Neural cell (in vitro differentiated cells): ENCODE measurements at regions not wholly inside any gene's neighbourhood (a gene's known extent, or its start where the extent isn't known, plus 50 kb on each side); places are given as distances from the start of the nearest gene placed in this dataset.

Experiments used
- H2AFZ ChIP-seq: fragments of 200-600, 300-800 bp; sonication (generic), shearing (Covaris generic); 2 replicates; pipeline ENCODE4 v1.6.0; 2014; ENCODE audit warnings: low read depth, mild to moderate bottlenecking, antibody characterized with exemption, low read length, moderate library complexity
- H3F3A ChIP-seq: fragments of 200-600 bp; shearing (Covaris generic); 2 replicates; pipeline ENCODE4 v1.6.1; 2016; ENCODE audit warnings: mild to moderate bottlenecking, moderate library complexity, mixed read lengths, antibody characterized with exemption, low read length; ENCODE audit not compliant: insufficient read depth, poor library complexity, severe bottlenecking
- H3K27ac ChIP-seq: fragments of 200-600, 300-800 bp; sonication (generic), shearing (Covaris generic); 2 replicates; pipeline ENCODE4 v1.5.1; 2014; ENCODE audit warnings: mild to moderate bottlenecking, low read length, moderate library complexity
- H3K27me3 ChIP-seq: fragments of 300-800, 200-600 bp; sonication (generic), shearing (Covaris generic); 2 replicates; pipeline ENCODE4 v1.6.0; 2014; ENCODE audit warnings: mild to moderate bottlenecking, low read depth, low read length, moderate library complexity; ENCODE audit not compliant: insufficient read depth
- H3K36me3 ChIP-seq: fragments of 300-800, 200-600 bp; sonication (generic), shearing (Covaris generic); 2 replicates; pipeline ENCODE4 v1.5.1; 2014; ENCODE audit warnings: mild to moderate bottlenecking, antibody characterized with exemption, low read length, moderate library complexity; ENCODE audit not compliant: insufficient read depth
- H3K4me2 ChIP-seq: fragments of 300-800, 200-600 bp; sonication (generic), shearing (Covaris generic); 2 replicates; pipeline ENCODE4 v1.6.0; 2014; ENCODE audit warnings: mild to moderate bottlenecking, low read length
- H3K4me3 ChIP-seq: fragments of 300-800, 200-600 bp; sonication (generic), shearing (Covaris generic); 2 replicates; pipeline ENCODE4 v1.5.1; 2014; ENCODE audit warnings: mild to moderate bottlenecking, low read length, moderate library complexity
- H3K79me2 ChIP-seq: fragments of 200-600 bp; shearing (Covaris generic); replicated peaks from 2 replicates; pipeline ENCODE4 v1.6.0; 2014; ENCODE audit warnings: mild to moderate bottlenecking, low read length, moderate library complexity; ENCODE audit not compliant: insufficient read depth
- H3K9ac ChIP-seq: fragments of 300-800, 200-600 bp; sonication (generic), shearing (Covaris generic); 2 replicates; pipeline ENCODE4 v1.6.1; 2016; ENCODE audit warnings: mild to moderate bottlenecking, low read length, mixed read lengths
- H3K9me2 ChIP-seq: fragments of 200-600 bp; shearing (Covaris generic); 2 replicates; pipeline ENCODE4 v1.6.1; 2016; ENCODE audit warnings: mild to moderate bottlenecking, low read length, mixed read lengths; ENCODE audit not compliant: insufficient read depth
- H3K9me3 ChIP-seq: fragments of 200-600, 300-800 bp; sonication (generic), shearing (Covaris generic); 2 replicates; pipeline ENCODE4 v1.6.1; 2016; ENCODE audit warnings: mild to moderate bottlenecking, mixed run types, low read length, moderate library complexity, mixed read lengths
- H4K20me1 ChIP-seq: fragments of 200-600 bp; shearing (Covaris generic); 2 replicates; pipeline ENCODE4 v1.6.1; 2016; ENCODE audit warnings: mild to moderate bottlenecking, mixed run types; ENCODE audit not compliant: insufficient read depth
- EP300 ChIP-seq: fragments of 450-650 bp; conservative IDR thresholded peaks from 2 replicates; pipeline ENCODE4 v1.6.1; 2014; ENCODE audit warnings: antibody characterized with exemption, mild to moderate bottlenecking, moderate library complexity; ENCODE audit not compliant: poor library complexity, severe bottlenecking
- EZH2 ChIP-seq: fragments of 200-600, 300-800 bp; shearing (Covaris generic), sonication (generic); IDR thresholded peaks from 2 replicates; pipeline ENCODE4 v1.6.1; 2014; ENCODE audit warnings: antibody characterized with exemption, low read length, borderline replicate concordance, mild to moderate bottlenecking; ENCODE audit not compliant: insufficient read depth, poor library complexity, severe bottlenecking
- MXI1 ChIP-seq: fragments of 450-650 bp; conservative IDR thresholded peaks from 2 replicates; pipeline ENCODE4 v1.6.1; 2014; ENCODE audit warnings: antibody characterized with exemption, mild to moderate bottlenecking; ENCODE audit not compliant: poor library complexity, severe bottlenecking
- POLR2AphosphoS5 ChIP-seq: IDR thresholded peaks from 2 replicates; pipeline ENCODE4 v1.6.1; 2012
- RAD21 ChIP-seq: fragments of 450-650 bp; conservative IDR thresholded peaks from 2 replicates; pipeline ENCODE4 v1.6.1; 2014; ENCODE audit warnings: antibody characterized with exemption, mild to moderate bottlenecking, moderate library complexity
- SMC3 ChIP-seq: fragments of 450-650 bp; conservative IDR thresholded peaks from 2 replicates; pipeline ENCODE4 v1.6.1; 2014; ENCODE audit warnings: antibody characterized with exemption, mild to moderate bottlenecking, moderate library complexity; ENCODE audit not compliant: poor library complexity
- TAF1 ChIP-seq: IDR thresholded peaks from 2 replicates; pipeline ENCODE4 v1.6.1; 2012; ENCODE audit warnings: low read depth
- TF ChIP-seq, protein P1 (sequence below): IDR thresholded peaks from 2 replicates; pipeline ENCODE4 v1.6.1; 2012; ENCODE audit warnings: borderline replicate concordance
- TF ChIP-seq, protein P2 (sequence below): fragments of 450-650 bp; IDR thresholded peaks from 2 replicates; pipeline ENCODE4 v1.5.1; 2014; ENCODE audit warnings: antibody characterized with exemption, mild to moderate bottlenecking, moderate library complexity; ENCODE audit not compliant: poor library complexity, severe bottlenecking

DNA sequence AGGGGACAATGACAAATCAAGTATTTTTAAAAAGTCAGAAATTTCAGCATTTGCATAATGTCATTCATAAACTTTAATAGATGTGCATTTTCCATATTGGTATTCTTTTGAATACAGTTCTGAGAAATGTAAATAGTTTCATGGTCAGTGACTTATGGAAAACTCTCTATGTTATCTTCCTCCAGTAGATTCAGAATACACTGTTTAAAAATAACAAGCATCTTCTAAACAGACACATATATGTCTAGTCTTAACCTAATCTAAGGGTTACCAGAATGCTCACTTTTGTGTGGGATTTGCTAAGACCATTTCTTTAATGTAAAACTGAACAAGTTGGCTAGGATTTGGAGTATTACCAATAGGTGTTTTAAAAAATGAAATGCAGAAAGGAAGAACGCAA lies 119.8 kb upstream of the SGCG start:
- Histone ChIP-seq H3K27ac (no peak overlapping the region), H3K9ac (no peak overlapping the region), H3K9me2 (no peaks in the 10 kb centered on the region), H3K36me3 (no peaks in the 10 kb centered on the region), H3K4me2 (no peak overlapping the region), H3K27me3 (no peaks in the 10 kb centered on the region), H3K79me2 (no peaks in the 10 kb centered on the region), H2AFZ (no peak overlapping the region), H4K20me1 (no peaks in the 10 kb centered on the region), H3K4me3 (no peak overlapping the region), H3K9me3 (no peaks in the 10 kb centered on the region), H3F3A (no peaks in the 10 kb centered on the region)
- TF ChIP-seq SMC3 (no peak), EP300 (no peak), POLR2AphosphoS5 (no peak), EZH2 (no peak), RAD21 (no peak), MXI1 (no peak), TAF1 (no peak)
- TF ChIP-seq, protein P1, sequence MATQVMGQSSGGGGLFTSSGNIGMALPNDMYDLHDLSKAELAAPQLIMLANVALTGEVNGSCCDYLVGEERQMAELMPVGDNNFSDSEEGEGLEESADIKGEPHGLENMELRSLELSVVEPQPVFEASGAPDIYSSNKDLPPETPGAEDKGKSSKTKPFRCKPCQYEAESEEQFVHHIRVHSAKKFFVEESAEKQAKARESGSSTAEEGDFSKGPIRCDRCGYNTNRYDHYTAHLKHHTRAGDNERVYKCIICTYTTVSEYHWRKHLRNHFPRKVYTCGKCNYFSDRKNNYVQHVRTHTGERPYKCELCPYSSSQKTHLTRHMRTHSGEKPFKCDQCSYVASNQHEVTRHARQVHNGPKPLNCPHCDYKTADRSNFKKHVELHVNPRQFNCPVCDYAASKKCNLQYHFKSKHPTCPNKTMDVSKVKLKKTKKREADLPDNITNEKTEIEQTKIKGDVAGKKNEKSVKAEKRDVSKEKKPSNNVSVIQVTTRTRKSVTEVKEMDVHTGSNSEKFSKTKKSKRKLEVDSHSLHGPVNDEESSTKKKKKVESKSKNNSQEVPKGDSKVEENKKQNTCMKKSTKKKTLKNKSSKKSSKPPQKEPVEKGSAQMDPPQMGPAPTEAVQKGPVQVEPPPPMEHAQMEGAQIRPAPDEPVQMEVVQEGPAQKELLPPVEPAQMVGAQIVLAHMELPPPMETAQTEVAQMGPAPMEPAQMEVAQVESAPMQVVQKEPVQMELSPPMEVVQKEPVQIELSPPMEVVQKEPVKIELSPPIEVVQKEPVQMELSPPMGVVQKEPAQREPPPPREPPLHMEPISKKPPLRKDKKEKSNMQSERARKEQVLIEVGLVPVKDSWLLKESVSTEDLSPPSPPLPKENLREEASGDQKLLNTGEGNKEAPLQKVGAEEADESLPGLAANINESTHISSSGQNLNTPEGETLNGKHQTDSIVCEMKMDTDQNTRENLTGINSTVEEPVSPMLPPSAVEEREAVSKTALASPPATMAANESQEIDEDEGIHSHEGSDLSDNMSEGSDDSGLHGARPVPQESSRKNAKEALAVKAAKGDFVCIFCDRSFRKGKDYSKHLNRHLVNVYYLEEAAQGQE: no peak
- TF ChIP-seq, protein P2, sequence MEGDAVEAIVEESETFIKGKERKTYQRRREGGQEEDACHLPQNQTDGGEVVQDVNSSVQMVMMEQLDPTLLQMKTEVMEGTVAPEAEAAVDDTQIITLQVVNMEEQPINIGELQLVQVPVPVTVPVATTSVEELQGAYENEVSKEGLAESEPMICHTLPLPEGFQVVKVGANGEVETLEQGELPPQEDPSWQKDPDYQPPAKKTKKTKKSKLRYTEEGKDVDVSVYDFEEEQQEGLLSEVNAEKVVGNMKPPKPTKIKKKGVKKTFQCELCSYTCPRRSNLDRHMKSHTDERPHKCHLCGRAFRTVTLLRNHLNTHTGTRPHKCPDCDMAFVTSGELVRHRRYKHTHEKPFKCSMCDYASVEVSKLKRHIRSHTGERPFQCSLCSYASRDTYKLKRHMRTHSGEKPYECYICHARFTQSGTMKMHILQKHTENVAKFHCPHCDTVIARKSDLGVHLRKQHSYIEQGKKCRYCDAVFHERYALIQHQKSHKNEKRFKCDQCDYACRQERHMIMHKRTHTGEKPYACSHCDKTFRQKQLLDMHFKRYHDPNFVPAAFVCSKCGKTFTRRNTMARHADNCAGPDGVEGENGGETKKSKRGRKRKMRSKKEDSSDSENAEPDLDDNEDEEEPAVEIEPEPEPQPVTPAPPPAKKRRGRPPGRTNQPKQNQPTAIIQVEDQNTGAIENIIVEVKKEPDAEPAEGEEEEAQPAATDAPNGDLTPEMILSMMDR: no peak

DNA sequence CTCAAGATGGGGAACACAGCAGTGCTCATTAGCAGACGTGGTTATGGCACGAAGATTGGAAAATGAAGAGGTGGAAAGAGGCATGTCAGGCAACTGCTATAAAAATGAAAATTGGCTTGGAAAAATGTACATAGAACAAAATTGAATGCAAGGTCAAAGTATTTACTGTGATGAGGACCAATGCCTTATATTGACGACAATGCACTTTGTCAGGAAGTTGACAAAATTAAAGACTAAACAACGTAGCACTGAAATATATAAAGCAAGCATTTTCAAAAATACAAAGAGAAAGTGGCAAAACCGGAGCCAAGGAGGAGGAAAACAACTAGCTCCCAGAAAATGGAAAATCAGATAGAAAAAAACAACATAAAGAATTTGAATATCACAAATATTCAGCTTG lies 113.7 kb upstream of the SGCG start:
- H3K36me3 ChIP-seq: no peaks in the 10 kb centered on the region
- H3K9ac ChIP-seq: no peak overlapping the region
- H2AFZ ChIP-seq: no peak overlapping the region
- no peak overlapping the region for H3K4me2 ChIP-seq
- H3K9me2 ChIP-seq: no peaks in the 10 kb centered on the region
- no peak overlapping the region for H3K4me3 ChIP-seq
- no peak overlapping the region for H3K27ac ChIP-seq
- H3K9me3 ChIP-seq: peaks cover 3% of the 10 kb centered on the region
- no peaks in the 10 kb centered on the region for H3K27me3 ChIP-seq
- H3F3A ChIP-seq: no peaks in the 10 kb centered on the region
- H4K20me1 ChIP-seq: no peaks in the 10 kb centered on the region
- no peak for TF ChIP-seq SMC3
- TF ChIP-seq RAD21: no peak
- TF ChIP-seq, protein P1: no peak
- TF ChIP-seq, protein P2: no peak
- no peak for TF ChIP-seq EZH2
- no peak for TF ChIP-seq TAF1
- TF ChIP-seq POLR2AphosphoS5: no peak
- TF ChIP-seq EP300: no peak
- no peak for TF ChIP-seq MXI1
- no peaks in the 10 kb centered on the region for H3K79me2 ChIP-seq
